HG02798 (cell line): ENCODE measurements at regions not wholly inside any gene's neighbourhood (a gene's known extent, or its start where the extent isn't known, plus 50 kb on each side); places are given as distances from the start of the nearest gene placed in this dataset.
"Not testable (repeated sequence)": the region's sequence is repeated elsewhere in the genome, so short reads cannot be mapped to it uniquely, and the experiment has no call there.

Experiments
- ATAC-seq: cut with Tn5 transposase; IDR thresholded peaks from one replicate; pipeline ENCODE4 v1.9.1; 2021; ENCODE audit warnings: mild to moderate bottlenecking; ENCODE audit not compliant: unreplicated experiment, poor library complexity

- ATAC-seq: not testable (repeated sequence)
Observed at GRCh38 chr16:22572331-22573224, 61.9 kb downstream of the NPIPB5 start.

GRCh38 chr16:22573225-22573530, 62.5 kb downstream of the NPIPB5 start:
- ATAC-seq: peak; percentile 86

- ATAC-seq: not testable (repeated sequence)
Observed at GRCh38 chr16:22576506-22576905, 65.8 kb downstream of the NPIPB5 start.

- not testable (repeated sequence) for ATAC-seq
Observed at GRCh38 chr16:22583195-22583594, 72.5 kb downstream of the NPIPB5 start.

GRCh38 chr16:22584459-22584858, 73.8 kb downstream of the NPIPB5 start:
- not testable (repeated sequence) for ATAC-seq

- not testable (repeated sequence) for ATAC-seq
Observed at GRCh38 chr16:22584941-22585340, 74.2 kb downstream of the NPIPB5 start.

GRCh38 chr16:22585431-22585830, 74.7 kb downstream of the NPIPB5 start:
- ATAC-seq: not testable (repeated sequence)

- peak; percentile 35 for ATAC-seq
Observed at GRCh38 chr16:22586732-22587131, 76.0 kb downstream of the NPIPB5 start.

GRCh38 chr16:22589757-22590156, 79.1 kb downstream of the NPIPB5 start:
- ATAC-seq: not testable (repeated sequence)

- not testable (repeated sequence) for ATAC-seq
Observed at GRCh38 chr16:22596445-22597045, 85.9 kb downstream of the NPIPB5 start.

GRCh38 chr16:22603744-22604143, 93.1 kb downstream of the NPIPB5 start:
- not testable (repeated sequence) for ATAC-seq

- ATAC-seq: not testable (repeated sequence)
Observed at GRCh38 chr16:22606619-22607018, 95.9 kb downstream of the NPIPB5 start.

- ATAC-seq: not testable (repeated sequence)
Observed at GRCh38 chr16:22609798-22610197, 99.1 kb downstream of the NPIPB5 start.

GRCh38 chr16:22611128-22611527, 100.4 kb downstream of the NPIPB5 start:
- ATAC-seq: not testable (repeated sequence)

GRCh38 chr16:22614271-22614947, 103.7 kb downstream of the NPIPB5 start:
- ATAC-seq: no peak

GRCh38 chr16:22618842-22619241, 108.2 kb downstream of the NPIPB5 start:
- ATAC-seq: no peak

- no peak for ATAC-seq
Observed at GRCh38 chr16:22621586-22622155, 111.0 kb downstream of the NPIPB5 start.

GRCh38 chr16:22622703-22623102, 112.0 kb downstream of the NPIPB5 start:
- no peak for ATAC-seq

- ATAC-seq: no peak
Observed at GRCh38 chr16:22623351-22623781, 112.7 kb downstream of the NPIPB5 start.

- no peak for ATAC-seq
Observed at GRCh38 chr16:22624038-22624799, 113.5 kb downstream of the NPIPB5 start.
